ENCODE measurements at regions not wholly inside any gene's neighbourhood (a gene's known extent, or its start where the extent isn't known, plus 50 kb on each side); places are given as distances from the start of the nearest gene placed in this dataset.

GRCh38 chr16:85991425-85991824, 92.5 kb downstream of the IRF8 start:
- no peak for DNase-seq

- DNase-seq: no peak
Observed at GRCh38 chr16:85991856-85992255, 92.9 kb downstream of the IRF8 start.

- no peak for DNase-seq
Observed at GRCh38 chr16:85992359-85992758, 93.4 kb downstream of the IRF8 start.

- no peak for DNase-seq
Observed at GRCh38 chr16:85992779-85993178, 93.8 kb downstream of the IRF8 start.

- DNase-seq: no peak
Observed at GRCh38 chr16:85994492-85995490, 95.8 kb downstream of the IRF8 start.

- no peak for DNase-seq
Observed at GRCh38 chr16:85995541-85996423, 96.8 kb downstream of the IRF8 start.

GRCh38 chr16:85996843-85997242, 97.9 kb downstream of the IRF8 start:
- DNase-seq: no peak

GRCh38 chr16:85998171-85998867, 99.4 kb downstream of the IRF8 start:
- no peak for DNase-seq

GRCh38 chr16:85998868-85999729, 100.1 kb downstream of the IRF8 start:
- no peak for DNase-seq

- no peak for DNase-seq
Observed at GRCh38 chr16:85999778-86000177, 100.8 kb downstream of the IRF8 start.

GRCh38 chr16:86002178-86002900, 103.4 kb downstream of the IRF8 start:
- no peak for DNase-seq

- DNase-seq: no peak
Observed at GRCh38 chr16:86007524-86007923, 108.6 kb downstream of the IRF8 start.

- DNase-seq: no peak
Observed at GRCh38 chr16:86010680-86011141, 111.7 kb downstream of the IRF8 start.

GRCh38 chr16:86011532-86011931, 112.6 kb downstream of the IRF8 start:
- no peak for DNase-seq

- peak; percentile 31 for DNase-seq
Observed at GRCh38 chr16:86012221-86012620, 113.3 kb downstream of the IRF8 start.

GRCh38 chr16:86013867-86014266, 114.9 kb downstream of the IRF8 start:
- no peak for DNase-seq

GRCh38 chr16:86015606-86016005, 116.6 kb downstream of the IRF8 start:
- DNase-seq: no peak

GRCh38 chr16:86016201-86016965, 117.4 kb downstream of the IRF8 start:
- DNase-seq: peak; percentile 77

GRCh38 chr16:86018071-86018470, 119.1 kb downstream of the IRF8 start:
- no peak for DNase-seq

GRCh38 chr16:86018487-86018886, 119.5 kb downstream of the IRF8 start:
- DNase-seq: peak; percentile 58
